HepG2 (cell line): ENCODE measurements at regions not wholly inside any gene's neighbourhood (a gene's known extent, or its start where the extent isn't known, plus 50 kb on each side); places are given as distances from the start of the nearest gene placed in this dataset.

Experiments
- ATAC-seq: fragments of 200-7000 bp; cut with Tn5 transposase; 3 replicates; pipeline ENCODE4 v1.9.1; 2020; ENCODE audit warnings: mild to moderate bottlenecking, moderate library complexity
- BruUV-seq: library from RNA; stranded (reverse); fragments of 400-500 nt; replicated peaks from 2 replicates; lab custom pipeline; 2021; lab: Mats Ljungman, UMichigan
- CTCF ChIA-PET: fragments of 300-600 bp; formaldehyde crosslinking; extraction: SDS; loops from one replicate; lab custom pipeline; 2021; ENCODE audit warnings: low total read pairs, inconsistent platforms, low intra/inter-chr PET ratio; lab: Yijun Ruan, JAX
- POLR2A ChIA-PET: fragments of 350-600 bp; sonication (Branson Sonifier 250); formaldehyde crosslinking; loops from one replicate; lab custom pipeline; 2020; ENCODE audit warnings: antibody characterized with exemption, inconsistent platforms; lab: Yijun Ruan, JAX
- DNase-seq: peaks from one replicate; pipeline ENCODE4 v3.0.0-alpha.2; 2015; ENCODE audit warnings: low spot score
- FAIRE-seq: peaks from 3 replicates; lab custom pipeline; 2011; peaks lifted over from hg19 to GRCh38; lab: Jason Lieb, UNC
- H2AFZ ChIP-seq: one replicate; pipeline ENCODE4 v1.6.1; 2011; ENCODE audit warnings: low read length, inconsistent platforms
- H3K27ac ChIP-seq: fragments of 300-600 bp; 3 replicates; pipeline ENCODE4 v1.8.0; 2011; ENCODE audit warnings: mixed run types, mild to moderate bottlenecking, mixed read lengths, low read length, inconsistent platforms; ENCODE audit not compliant: insufficient read depth; ENCODE audit errors: extremely low read length
- H3K27me3 ChIP-seq, 2 experiments: fragments of 200-600 bp in 1 of 2; 2 replicates in 1 of 2; 3 replicates in 1 of 2; pipeline versions ENCODE4 v1.6.0 to v1.8.0; 2011; ENCODE audit warnings: low read length in 2 of 2, mild to moderate bottlenecking in 2 of 2, moderate library complexity in 2 of 2, inconsistent platforms in 1 of 2; ENCODE audit not compliant: insufficient read depth in 2 of 2, control insufficient read depth in 1 of 2
- H3K36me3 ChIP-seq, 2 experiments: fragments of 200-600 bp in 1 of 2; replicated peaks in 1 of 2; 2 replicates in 1 of 2; 3 replicates in 1 of 2; pipeline versions ENCODE4 v1.5.1 to v1.8.0; 2011; ENCODE audit warnings: low read length in 2 of 2, inconsistent platforms in 1 of 2; ENCODE audit not compliant: insufficient read depth in 2 of 2, control insufficient read depth in 1 of 2
- H3K4me1 ChIP-seq: 2 replicates; pipeline ENCODE4 v1.5.1; 2012; ENCODE audit warnings: low read length, inconsistent platforms; ENCODE audit not compliant: insufficient read depth
- H3K4me2 ChIP-seq: 2 replicates; pipeline ENCODE4 v1.6.0; 2011; ENCODE audit warnings: low read depth, low read length, inconsistent platforms
- H3K4me3 ChIP-seq, 3 experiments: fragments of 200-600 bp in 1 of 3; sonication (generic), shearing (Covaris generic) in 1 of 3; replicated peaks in 1 of 3; 2 replicates each; pipeline ENCODE4 v1.5.1; 2011 to 2016; ENCODE audit warnings: low read length in 3 of 3, inconsistent platforms in 2 of 3, low read depth in 2 of 3, mild to moderate bottlenecking in 2 of 3, control low read depth in 1 of 3, mixed read lengths in 1 of 3; ENCODE audit not compliant: insufficient read depth in 1 of 3
- H3K79me2 ChIP-seq: one replicate; pipeline ENCODE4 v1.6.1; 2011; ENCODE audit warnings: low read length, inconsistent platforms; ENCODE audit not compliant: insufficient read depth
- H3K9ac ChIP-seq: 2 replicates; pipeline ENCODE4 v1.6.0; 2011; ENCODE audit warnings: mild to moderate bottlenecking, low read depth, low read length, inconsistent platforms; ENCODE audit not compliant: insufficient read depth
- H3K9me3 ChIP-seq: 2 replicates; pipeline ENCODE4 v1.5.1; 2012; ENCODE audit warnings: mild to moderate bottlenecking, low read length
- H4K20me1 ChIP-seq: 2 replicates; pipeline ENCODE4 v1.6.0; 2011; ENCODE audit warnings: inconsistent platforms, mild to moderate bottlenecking, low read length, moderate library complexity; ENCODE audit not compliant: insufficient read depth
- ATF4 ChIP-seq, 2 experiments: fragments of 450-650 bp in 1 of 2; sonication (generic) in 1 of 2; formaldehyde crosslinking; IDR thresholded peaks; 2 replicates each; pipeline versions ENCODE4 v1.5.0 to v1.8.0; 2020 to 2022; ENCODE audit warnings: mild to moderate bottlenecking in 1 of 2, missing genetic modification reagents in 1 of 2
- ATM ChIP-seq: fragments of 450-650 bp; IDR thresholded peaks from 2 replicates; pipeline ENCODE4 v1.7.1; 2017; ENCODE audit warnings: mild to moderate bottlenecking, borderline replicate concordance
- CBX2 ChIP-seq, 2 experiments: fragments of 200-600 bp in 1 of 2; sonication (generic); formaldehyde crosslinking in 1 of 2; IDR thresholded peaks; 2 replicates each; pipeline versions ENCODE4 v1.7.0 to v1.8.1; 2018 to 2022; ENCODE audit warnings: low read depth in 2 of 2, low read length in 1 of 2, mild to moderate bottlenecking in 1 of 2, missing genetic modification reagents in 1 of 2
- FOXA3 ChIP-seq: IDR thresholded peaks from 2 replicates; pipeline ENCODE4 v1.6.1; 2016; ENCODE audit warnings: missing genetic modification reagents, missing compliant biosample characterization
- POLR2AphosphoS5 ChIP-seq: IDR thresholded peaks from 2 replicates; pipeline ENCODE4 v1.6.1; 2012; ENCODE audit warnings: low read depth, low read length
- TBL1XR1 ChIP-seq: fragments of 150-350 bp; IDR thresholded peaks from 2 replicates; pipeline ENCODE4 v1.6.1; 2014; ENCODE audit warnings: borderline replicate concordance, low read length; ENCODE audit not compliant: partially characterized antibody
- ZFP90 ChIP-seq: sonication (generic); formaldehyde crosslinking; IDR thresholded peaks from 2 replicates; pipeline ENCODE4 v1.8.0; 2022; ENCODE audit warnings: missing genetic modification reagents, mild to moderate bottlenecking, inconsistent platforms, borderline replicate concordance
- ZNF567 ChIP-seq: sonication (generic); formaldehyde crosslinking; IDR thresholded peaks from 2 replicates; pipeline ENCODE4 v1.8.1; 2023; ENCODE audit warnings: mild to moderate bottlenecking, missing genetic modification reagents, borderline replicate concordance
- WGBS: methylation state at CpG from one replicate; pipeline ENCODE4 v1.1.6; 2017; ENCODE audit warnings: low lambda C conversion rate; 5-methylcytosine and 5-hydroxymethylcytosine counted together
- in situ Hi-C: cut with HindIII; loops from 2 replicates; pipeline ENCODE4 v1.10.0; 2017; ENCODE audit warnings: low pct_unique_long_range_greater_than_20kb; ENCODE audit not compliant: extremely low pct_ligation_motif_present
- intact Hi-C: fragments of 100-400 bp; cut with micrococcal nuclease; formaldehyde crosslinking; loops from one replicate; pipeline ENCODE4 v1.10.0; 2022; ENCODE audit not compliant: unreplicated experiment
- TF ChIP-seq, protein P1 (sequence below): sonication (generic); formaldehyde crosslinking; IDR thresholded peaks from 2 replicates; pipeline ENCODE4 v1.4.0; 2020; ENCODE audit warnings: missing genetic modification reagents
- TF ChIP-seq, protein P2 (sequence below): IDR thresholded peaks from 2 replicates; pipeline ENCODE4 v1.6.1; 2016

GRCh38 chr14:89533766-89534165, 116.7 kb upstream of the FOXN3 start:
- Histone ChIP-seq H3K4me1 (0 out of 2 replicates have a peak, but pooled peaks cover 5% of the 10 kb centered on the region), H3K4me2 (no peak overlapping the region), H3K27ac (no peak overlapping the region), H3K4me3 (no peak overlapping the region), H3K36me3 (no peaks in the 10 kb centered on the region), H2AFZ (no peak overlapping the region), H3K79me2 (peaks cover 5% of the 10 kb centered on the region), H3K27me3 (no peaks in the 10 kb centered on the region), H3K9ac (no peak overlapping the region), H3K9me3 (no peaks in the 10 kb centered on the region), H4K20me1 (no peaks in the 10 kb centered on the region)
- BruUV-seq: no TSS peak
- in situ Hi-C loops (no loop called here), intact Hi-C loops (no loop called here)
- TF ChIP-seq, protein P1, sequence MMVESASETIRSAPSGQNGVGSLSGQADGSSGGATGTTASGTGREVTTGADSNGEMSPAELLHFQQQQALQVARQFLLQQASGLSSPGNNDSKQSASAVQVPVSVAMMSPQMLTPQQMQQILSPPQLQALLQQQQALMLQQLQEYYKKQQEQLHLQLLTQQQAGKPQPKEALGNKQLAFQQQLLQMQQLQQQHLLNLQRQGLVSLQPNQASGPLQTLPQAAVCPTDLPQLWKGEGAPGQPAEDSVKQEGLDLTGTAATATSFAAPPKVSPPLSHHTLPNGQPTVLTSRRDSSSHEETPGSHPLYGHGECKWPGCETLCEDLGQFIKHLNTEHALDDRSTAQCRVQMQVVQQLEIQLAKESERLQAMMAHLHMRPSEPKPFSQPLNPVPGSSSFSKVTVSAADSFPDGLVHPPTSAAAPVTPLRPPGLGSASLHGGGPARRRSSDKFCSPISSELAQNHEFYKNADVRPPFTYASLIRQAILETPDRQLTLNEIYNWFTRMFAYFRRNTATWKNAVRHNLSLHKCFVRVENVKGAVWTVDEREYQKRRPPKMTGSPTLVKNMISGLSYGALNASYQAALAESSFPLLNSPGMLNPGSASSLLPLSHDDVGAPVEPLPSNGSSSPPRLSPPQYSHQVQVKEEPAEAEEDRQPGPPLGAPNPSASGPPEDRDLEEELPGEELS (CRISPR knock-in tag): no peak
- TF ChIP-seq FOXA3 (no peak), ATM (no peak)
- DNase-seq (no peak), FAIRE-seq (no peak), ATAC-seq (no peak)
- 98% methylated on average over 4 of the region's 4 CpGs for WGBS
- ChIA-PET CTCF (no interaction called here), POLR2A (no interaction called here)

- POLR2A ChIA-PET: no interaction called here
- no peak overlapping the region for H3K4me3 ChIP-seq
- H2AFZ ChIP-seq: no peak overlapping the region
- FAIRE-seq (no peak), DNase-seq (no peak), ATAC-seq (no peak)
- no peaks in the 10 kb centered on the region for H4K20me1 ChIP-seq
- no peak overlapping the region for H3K9ac ChIP-seq
- CTCF ChIA-PET: no interaction called here
- BruUV-seq: no TSS peak
- no peak for TF ChIP-seq ZNF567
- TF ChIP-seq, protein P2, sequence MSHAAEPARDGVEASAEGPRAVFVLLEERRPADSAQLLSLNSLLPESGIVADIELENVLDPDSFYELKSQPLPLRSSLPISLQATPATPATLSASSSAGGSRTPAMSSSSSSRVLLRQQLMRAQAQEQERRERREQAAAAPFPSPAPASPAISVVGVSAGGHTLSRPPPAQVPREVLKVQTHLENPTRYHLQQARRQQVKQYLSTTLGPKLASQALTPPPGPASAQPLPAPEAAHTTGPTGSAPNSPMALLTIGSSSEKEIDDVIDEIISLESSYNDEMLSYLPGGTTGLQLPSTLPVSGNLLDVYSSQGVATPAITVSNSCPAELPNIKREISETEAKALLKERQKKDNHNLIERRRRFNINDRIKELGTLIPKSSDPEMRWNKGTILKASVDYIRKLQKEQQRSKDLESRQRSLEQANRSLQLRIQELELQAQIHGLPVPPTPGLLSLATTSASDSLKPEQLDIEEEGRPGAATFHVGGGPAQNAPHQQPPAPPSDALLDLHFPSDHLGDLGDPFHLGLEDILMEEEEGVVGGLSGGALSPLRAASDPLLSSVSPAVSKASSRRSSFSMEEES (CRISPR knock-in tag): no peak
- TF ChIP-seq POLR2AphosphoS5: no peak
- no peak for TF ChIP-seq CBX2 (IDR thresholded peaks at IDR 0.05; ENCODE audit: low read depth, low read length)
- TF ChIP-seq CBX2 (CRISPR knock-in tag; IDR thresholded peaks at IDR 0.05; ENCODE audit: low read depth): no peak
- TF ChIP-seq TBL1XR1: no peak
- no peak for TF ChIP-seq ZFP90 (CRISPR knock-in tag)
- TF ChIP-seq ATF4 (CRISPR knock-in tag; IDR thresholded peaks at IDR 0.05): no peak
- 98% methylated on average over 12 of the region's 12 CpGs for WGBS
- no peak overlapping the region for H3K27ac ChIP-seq
- no peaks in the 10 kb centered on the region for H3K27me3 ChIP-seq
- H3K4me1 ChIP-seq: 0 out of 2 replicates have a peak, but pooled peaks cover 5% of the 10 kb centered on the region
- H3K79me2 ChIP-seq: peaks cover 5% of the 10 kb centered on the region
- in situ Hi-C loops: no loop called here
- H3K36me3 ChIP-seq: no peaks in the 10 kb centered on the region
- no peaks in the 10 kb centered on the region for H3K9me3 ChIP-seq
- no peak overlapping the region for H3K4me2 ChIP-seq
- intact Hi-C loops: no loop called here
Observed at GRCh38 chr14:89533136-89533535, 116.1 kb upstream of the FOXN3 start.
